ENCODE measurements at regions not wholly inside any gene's neighbourhood (a gene's known extent, or its start where the extent isn't known, plus 50 kb on each side); places are given as distances from the start of the nearest gene placed in this dataset.
"Not testable (repeated sequence)": the region's sequence is repeated elsewhere in the genome, so short reads cannot be mapped to it uniquely, and the experiment has no call there.

DNA sequence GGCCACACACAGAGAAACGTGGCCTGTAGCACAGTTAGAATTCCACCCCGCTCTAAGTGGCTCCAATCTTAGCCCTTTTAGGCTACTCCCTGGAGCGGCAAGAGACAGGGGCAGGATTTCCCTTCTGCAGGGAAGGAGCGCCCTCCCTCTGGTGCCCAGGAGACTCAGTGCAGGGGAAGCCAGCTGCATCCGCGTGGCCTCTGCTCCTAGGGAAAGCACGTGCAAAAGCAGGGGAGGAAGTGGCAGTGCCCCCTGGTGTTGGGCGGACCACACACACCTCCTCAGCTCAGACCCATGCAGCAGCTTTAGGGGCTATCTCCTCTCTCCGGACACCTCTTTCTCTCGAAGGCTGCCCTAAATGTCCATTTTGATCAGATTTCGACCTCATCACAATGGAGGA, 50.0 kb downstream of the SPRING1 start:
- peak in 1 of 2 experiments; percentile 11 for DNase-seq

GRCh38 chr12:116684891-116685290, 53.0 kb downstream of the SPRING1 start:
- no peak for DNase-seq

DNA sequence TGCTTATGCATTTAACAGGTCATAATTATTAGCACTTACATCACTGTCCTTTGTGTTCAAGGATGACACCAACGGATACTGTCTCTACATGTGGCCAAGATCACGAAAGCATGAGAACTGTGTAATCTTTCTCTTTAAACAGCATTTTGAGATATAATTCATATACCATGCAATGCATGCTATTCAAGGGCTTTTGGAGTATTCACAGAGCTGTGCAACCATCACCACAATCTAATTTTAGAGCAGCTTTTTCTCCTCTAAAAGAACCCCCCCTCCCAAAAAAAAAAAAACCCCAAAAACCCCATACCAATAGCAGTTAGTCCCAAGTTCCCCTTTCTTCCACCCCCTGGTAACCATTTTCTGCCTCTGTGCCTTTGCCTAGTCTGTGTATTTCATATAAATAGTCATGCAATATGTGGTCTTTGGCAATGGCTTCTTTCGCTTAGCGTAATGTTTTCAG, 60.6 kb downstream of the SPRING1 start:
- DNase-seq, result no peak

- DNase-seq, result no peak
Measured at GRCh38 chr12:116675339-116676107, 62.3 kb downstream of the SPRING1 start.

GRCh38 chr12:116674643-116675183, 63.2 kb downstream of the SPRING1 start:
- no peak for DNase-seq

DNA sequence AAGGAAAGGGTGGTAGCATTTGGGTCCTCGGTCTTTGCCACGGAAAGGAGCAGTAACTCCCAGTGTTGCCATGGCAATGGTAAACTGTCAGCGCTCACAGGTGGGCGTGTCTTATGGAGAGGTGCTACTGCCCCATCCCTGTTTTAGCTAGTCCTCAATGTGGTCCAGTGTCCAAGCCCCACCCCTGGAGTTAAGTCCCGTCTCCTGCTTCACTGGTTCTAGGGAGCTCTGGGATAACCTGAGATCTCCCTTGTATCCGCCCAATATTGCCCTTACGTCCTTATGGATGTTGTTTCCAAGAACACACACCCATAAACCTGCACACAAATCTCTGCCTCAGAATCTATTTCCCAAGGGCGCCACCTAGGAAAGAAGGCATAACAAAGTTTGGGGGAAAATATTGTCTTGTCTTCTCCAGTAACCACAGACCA, 64.2 kb downstream of the SPRING1 start:
- no peak for DNase-seq

- DNase-seq, result no peak
Measured at GRCh38 chr12:116672842-116673516, 64.9 kb downstream of the SPRING1 start.

DNA sequence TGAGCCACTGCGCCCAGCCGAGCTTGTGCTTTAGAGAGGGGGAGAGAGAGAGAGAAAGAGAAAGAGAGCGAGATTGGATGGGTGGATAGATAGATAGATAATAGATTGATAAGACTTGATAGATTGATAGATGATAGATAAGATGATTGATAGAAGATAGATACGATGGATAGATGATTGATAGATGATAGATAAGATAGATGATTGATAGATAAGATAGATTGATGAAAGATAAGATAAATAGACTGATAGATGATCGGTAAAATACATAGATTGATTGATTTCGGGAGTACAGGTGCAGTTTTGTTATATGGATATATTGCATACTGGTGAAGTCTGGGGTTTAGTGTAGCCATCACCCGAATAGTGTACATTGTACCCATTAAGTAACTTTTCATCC, 65.9 kb downstream of the SPRING1 start:
- no peak for DNase-seq

DNA sequence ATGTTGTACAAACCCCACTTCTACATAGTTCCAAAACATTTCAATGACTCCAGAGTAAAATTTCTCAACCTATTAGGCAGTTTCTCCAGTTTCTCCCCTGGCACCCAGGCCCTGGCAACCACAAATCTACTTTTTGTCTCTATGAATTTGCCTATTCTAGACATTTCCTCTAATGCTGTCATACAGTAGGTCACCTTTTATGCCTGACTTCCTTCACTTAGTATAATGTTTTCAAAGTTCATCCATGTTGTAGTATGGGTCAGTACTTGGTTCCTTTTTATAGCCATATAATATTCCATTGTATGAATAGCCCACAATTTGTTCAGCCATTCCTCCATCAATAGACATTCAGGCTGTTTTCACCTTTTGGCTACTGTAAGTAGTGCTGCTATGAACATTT, 67.0 kb downstream of the SPRING1 start:
- DNase-seq, result no peak

DNA sequence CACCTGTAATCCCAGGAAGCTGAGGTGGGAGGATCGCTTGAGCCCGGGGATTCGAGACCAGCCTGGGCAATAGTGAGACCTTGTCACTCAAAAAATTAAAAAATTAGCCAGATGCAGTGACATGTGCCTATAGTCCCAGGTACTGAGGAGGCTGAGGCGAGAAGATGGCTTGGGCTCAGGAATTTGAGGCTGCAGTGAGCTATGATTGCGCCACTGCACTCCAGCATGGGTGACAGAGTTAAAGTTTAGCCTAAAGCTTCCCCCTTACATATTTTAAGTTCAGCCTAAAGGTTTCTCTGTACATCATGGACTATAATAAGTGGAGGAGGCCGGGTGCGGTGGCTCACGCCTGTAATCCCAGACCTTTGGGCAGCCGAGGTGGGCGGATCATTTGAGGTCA, 70.1 kb downstream of the SPRING1 start:
- no peak for DNase-seq

DNA sequence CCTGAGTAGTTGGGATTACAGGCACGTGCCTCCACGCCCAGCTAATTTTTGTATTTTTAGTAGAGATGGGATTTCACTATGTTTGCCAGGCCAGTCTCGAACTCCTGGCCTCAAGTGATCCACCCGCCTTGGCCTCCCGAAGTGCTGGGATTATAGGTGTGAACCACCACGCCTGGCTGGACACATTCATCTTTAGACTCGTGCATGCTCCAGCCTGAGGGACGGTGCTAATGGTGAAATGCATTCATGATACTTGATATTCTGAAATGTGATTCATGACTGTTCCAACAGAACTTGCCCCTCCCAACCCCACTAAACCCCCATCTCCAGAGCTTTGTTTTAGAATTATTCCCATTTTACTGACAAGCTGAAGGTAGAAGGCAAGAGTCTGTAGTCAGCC, 71.0 kb downstream of the SPRING1 start:
- not testable (repeated sequence) for DNase-seq

GRCh38 chr12:116666305-116666673, 71.6 kb downstream of the SPRING1 start:
- no peak for DNase-seq

DNA sequence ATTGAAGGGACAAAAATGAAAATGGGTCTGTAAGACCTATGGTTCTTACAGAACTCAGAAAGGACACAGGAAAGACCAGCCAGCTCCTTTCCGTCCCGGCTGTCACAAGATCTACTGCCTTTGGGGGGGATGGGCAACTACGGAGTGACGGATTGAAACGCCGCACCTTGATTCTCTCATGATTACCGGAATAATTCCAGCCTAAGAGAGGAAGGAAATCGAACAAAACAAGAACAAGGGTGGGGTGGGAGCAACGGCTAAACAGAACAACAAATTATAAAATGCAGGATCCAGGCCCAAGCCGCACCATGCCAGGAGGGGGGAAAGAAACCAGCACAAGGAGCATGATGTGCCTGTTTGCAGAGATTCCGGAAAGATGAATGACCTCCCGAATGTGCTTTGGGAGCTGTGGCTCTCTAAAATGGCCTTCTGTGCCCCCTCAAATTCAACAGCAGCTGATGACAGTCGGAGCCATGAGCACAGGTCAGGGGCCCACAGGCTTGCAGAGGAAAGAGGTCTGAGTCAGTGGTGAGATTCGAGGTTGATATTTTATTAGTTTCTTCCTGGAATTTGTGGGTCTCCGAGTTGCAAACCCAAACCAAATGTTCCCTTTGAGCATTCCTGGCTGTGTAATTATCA, 72.1 kb downstream of the SPRING1 start:
- DNase-seq, result no peak

DNA sequence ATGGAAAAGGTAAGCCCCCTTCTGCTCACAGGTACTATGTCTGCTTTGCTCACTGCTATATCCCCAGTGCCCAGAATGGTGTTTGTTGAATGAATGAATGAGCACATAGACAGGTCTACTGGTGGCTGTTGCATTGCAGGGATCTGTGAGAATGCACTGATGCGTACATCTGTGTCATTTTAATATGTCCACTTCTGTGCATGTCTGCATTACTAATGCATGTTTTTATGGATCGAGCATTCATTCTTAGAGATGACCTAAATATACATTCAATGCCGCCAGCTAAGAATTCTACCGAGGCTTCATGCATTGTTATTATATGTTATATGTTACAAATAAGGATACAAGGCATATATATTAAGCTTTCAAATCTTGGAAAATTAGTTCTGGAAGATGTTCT, 73.8 kb downstream of the SPRING1 start:
- no peak for DNase-seq

DNA sequence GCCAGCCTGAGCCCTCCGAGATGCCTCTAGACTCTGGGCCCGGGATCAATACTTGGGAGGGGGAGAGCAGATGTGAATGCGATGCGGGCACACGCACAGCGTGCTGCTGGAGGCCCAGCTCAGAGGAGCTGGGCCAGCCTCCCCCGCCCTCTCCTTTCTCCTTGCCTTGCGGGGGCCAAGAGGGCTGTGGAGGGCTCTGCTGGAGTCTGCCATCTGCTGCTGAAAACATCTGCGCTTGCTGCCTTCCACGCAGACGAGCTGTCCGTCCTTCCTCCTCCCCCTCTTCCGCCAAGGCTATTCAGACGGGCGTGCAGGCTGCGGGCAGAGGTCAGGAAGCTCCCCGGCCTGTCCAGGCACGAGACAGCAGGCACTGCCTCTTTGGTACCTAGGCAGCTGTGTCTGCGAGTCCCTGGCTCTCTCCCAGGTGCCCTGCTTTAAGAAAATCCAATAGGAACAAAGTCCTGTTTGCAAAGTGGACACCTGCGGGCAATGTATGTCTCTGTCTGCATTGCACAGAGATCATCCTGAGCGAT, 75.2 kb downstream of the SPRING1 start:
- no peak for DNase-seq

DNA sequence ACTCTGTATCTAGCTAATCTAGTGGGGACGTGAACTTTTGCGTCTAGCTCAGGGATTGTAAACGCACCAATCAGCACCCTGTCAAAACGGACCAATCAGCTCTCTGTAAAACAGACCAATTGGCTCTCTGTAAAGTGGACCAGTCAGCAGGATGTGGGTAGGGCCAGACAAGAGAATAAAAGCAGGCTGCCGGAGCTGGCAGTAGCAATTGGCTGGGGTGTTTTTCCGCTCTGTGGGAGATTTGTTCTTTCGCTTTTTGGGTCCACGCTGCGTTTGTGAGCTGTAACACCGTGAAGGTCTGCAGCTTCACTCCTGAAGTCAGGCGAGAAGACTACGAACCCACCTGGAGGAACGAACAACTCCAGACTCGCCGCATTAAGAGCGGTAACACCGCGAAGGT, 76.5 kb downstream of the SPRING1 start:
- DNase-seq, result no peak

DNA sequence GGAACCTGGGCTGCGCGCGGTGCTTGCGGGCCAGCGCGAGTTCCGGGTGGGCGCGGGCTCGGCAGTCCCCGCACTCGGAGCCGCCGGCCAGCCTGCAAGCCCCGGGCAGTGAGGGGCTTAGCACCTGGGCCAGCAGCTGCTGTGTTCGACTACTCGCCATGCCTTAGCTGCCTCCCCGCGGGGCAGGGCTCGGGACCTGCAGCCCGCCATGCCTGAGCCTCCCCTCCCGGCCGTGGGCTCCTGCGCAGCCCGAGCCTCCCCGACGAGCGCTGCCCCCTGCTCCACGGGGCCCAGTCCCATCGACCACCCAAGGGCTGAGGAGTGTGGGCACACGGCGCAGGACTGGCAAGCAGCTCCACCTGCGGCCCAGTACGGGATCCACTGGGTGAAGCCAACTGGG, 77.1 kb downstream of the SPRING1 start:
- not testable (repeated sequence) for DNase-seq

- DNase-seq, result no peak
Measured at GRCh38 chr12:116659771-116660481, 77.9 kb downstream of the SPRING1 start.

GRCh38 chr12:116657921-116658495, 79.9 kb downstream of the SPRING1 start:
- DNase-seq, result no peak

DNA sequence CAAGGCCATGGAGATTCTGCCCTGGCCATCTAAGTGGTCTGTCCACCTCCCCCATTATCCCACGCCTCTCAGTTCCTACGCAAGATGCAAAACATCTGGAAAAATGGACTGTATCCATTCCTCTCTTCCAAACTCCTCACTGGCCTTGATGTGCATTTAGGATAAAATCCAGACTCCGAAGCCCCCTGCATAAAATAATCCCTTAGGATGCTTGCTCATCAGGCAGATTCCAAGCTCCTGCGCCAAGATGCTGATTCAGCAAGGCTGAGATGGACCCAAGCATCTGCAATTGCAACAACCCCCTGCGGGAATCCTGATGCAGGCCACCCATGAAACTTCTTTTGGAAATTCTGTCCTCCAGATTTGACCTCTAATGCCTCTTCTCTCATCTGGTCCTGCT, 81.6 kb downstream of the SPRING1 start:
- DNase-seq, result no peak

- DNase-seq, result no peak
Measured at GRCh38 chr12:116654226-116654743, 83.6 kb downstream of the SPRING1 start.

DNA sequence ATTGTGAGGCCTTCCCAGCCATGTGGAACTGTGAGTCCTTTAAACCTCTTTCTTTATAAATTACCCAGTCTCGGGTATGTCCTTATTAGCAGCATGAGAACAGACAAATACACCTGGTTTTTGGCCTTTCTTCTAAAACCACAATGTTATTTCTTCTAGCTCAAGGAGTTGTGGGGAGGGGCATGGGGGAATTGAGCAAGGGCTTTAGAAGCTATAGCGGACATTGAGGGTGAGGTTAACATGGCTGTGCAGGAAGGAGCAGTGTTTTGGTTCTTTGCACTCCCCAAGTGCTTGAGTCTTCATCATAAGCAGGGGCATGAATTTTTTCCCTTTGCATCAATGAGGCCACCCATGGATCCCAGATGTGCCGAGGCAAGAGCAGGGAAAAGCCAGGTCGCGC, 86.8 kb downstream of the SPRING1 start:
- no peak for DNase-seq
